GM20000 (cell line): ENCODE measurements at regions not wholly inside any gene's neighbourhood (a gene's known extent, or its start where the extent isn't known, plus 50 kb on each side); places are given as distances from the start of the nearest gene placed in this dataset.

Experiments used
- DNase-seq: peaks from one replicate; pipeline ENCODE4 v3.0.0; 2012; ENCODE audit warnings: low spot score
- TF ChIP-seq, protein P1 (sequence below): IDR thresholded peaks from 2 replicates; pipeline ENCODE4 v1.5.1; 2012; ENCODE audit warnings: mild to moderate bottlenecking, control low read depth; ENCODE audit errors: extremely low read depth, missing control alignments

DNA sequence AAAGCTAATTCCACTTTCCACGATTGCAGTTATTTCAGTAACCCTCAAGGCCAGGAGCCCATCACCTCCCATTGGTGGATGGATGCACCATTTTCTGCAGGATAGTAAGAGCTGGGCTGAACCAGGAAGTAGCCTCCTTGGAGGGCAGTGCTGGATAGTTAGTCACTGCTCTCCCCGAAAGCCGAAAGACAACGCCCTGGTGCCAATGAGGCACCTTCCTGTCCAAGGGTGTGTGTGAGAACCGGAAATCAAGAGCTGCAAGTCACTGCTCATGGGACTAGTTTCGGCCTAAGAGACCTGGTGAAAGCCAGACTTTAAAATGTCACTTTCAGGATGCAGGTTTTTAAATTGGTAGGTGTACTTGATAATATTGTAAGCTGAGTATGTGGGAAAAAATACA, 203.8 kb upstream of the HS3ST1 start:
- TF ChIP-seq, protein P1, sequence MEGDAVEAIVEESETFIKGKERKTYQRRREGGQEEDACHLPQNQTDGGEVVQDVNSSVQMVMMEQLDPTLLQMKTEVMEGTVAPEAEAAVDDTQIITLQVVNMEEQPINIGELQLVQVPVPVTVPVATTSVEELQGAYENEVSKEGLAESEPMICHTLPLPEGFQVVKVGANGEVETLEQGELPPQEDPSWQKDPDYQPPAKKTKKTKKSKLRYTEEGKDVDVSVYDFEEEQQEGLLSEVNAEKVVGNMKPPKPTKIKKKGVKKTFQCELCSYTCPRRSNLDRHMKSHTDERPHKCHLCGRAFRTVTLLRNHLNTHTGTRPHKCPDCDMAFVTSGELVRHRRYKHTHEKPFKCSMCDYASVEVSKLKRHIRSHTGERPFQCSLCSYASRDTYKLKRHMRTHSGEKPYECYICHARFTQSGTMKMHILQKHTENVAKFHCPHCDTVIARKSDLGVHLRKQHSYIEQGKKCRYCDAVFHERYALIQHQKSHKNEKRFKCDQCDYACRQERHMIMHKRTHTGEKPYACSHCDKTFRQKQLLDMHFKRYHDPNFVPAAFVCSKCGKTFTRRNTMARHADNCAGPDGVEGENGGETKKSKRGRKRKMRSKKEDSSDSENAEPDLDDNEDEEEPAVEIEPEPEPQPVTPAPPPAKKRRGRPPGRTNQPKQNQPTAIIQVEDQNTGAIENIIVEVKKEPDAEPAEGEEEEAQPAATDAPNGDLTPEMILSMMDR, result no peak
- no peak for DNase-seq

DNA sequence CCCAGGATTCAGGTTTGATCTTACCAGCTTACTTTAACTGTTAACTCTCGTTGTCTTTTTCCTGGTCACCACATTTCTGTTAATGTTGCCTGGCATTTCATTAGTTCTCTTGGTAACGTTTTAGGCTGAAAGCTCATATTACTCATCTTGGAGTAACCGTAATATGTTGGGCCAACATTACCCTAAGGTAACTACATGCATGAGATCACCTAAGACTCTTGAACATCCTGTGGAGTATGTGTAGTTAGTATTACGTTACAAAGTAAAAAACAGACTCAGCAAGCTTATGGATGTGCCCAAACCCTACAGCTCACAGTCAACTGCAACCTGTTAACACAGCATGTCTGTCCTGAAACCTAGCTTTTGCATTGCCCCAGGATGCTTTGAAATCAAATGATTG, 203.3 kb upstream of the HS3ST1 start:
- DNase-seq, result no peak
- TF ChIP-seq, protein P1, result no peak

DNA sequence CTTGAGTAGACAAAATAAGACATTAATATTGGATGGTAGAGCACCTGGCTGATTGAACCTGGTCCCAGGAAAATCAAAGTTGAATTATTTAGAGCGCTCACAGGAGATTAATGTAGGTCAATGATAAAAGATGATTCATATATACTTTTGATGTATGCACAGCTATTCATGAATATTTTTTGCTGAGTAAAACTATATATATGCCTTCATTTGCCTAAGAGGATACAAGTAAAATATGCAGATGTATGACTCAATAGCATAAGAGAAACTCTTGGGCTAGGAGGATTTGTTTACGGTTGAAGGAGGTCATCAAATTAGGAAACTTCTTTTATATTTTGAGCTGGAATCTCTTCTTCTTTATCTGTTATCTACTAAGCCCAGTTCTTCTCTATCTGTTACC, 202.7 kb upstream of the HS3ST1 start:
- TF ChIP-seq, protein P1, result no peak
- no peak for DNase-seq

DNA sequence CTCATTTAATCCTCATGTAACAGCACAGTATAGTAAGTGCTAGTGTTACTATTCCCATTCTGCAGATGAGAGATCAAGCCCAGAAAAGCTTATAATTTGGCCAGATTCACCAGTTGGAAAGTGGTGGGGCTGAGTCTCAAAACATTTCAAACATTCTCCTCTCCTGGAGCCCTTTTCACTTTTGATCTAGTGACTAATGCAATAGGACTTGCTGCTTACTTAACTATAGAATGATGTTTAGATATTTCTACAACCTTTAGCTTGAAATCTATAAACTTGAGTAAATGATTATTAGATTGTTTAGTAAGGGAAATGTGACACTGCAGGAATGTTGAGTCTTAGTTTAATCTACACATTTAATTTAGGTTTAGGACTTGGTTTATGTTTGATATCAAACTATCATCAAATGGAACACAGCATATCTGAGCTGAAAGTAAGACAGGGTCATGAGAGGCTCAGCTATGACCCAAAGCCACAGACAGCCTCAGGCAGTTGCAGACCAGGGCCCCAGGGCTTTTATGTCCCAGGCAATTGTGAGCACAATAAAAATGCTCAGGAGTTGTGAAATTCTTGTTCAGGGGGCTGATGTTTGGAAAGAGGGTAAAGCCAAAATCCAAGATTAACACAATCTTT, 199.5 kb upstream of the HS3ST1 start:
- no peak for DNase-seq

DNA sequence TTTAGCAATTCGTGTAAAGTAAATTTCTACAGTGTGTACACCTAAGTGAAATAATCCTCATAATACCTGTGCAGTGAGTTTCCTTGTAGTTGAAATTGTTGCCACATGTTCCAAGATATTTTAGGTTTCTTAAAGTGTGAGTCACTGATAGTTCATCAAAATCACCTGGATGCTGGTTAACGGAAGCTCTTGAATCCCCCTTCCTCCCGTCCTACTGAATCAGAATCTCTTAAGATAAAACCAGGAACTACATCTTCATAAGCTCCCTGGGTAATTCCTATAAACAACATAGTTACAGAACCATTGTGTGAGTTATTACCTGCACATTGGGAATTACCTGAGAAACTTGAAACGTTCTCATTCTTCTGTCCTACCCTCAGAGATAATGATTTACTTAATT, 197.4 kb upstream of the HS3ST1 start:
- DNase-seq, result no peak
- TF ChIP-seq, protein P1, result no peak

More for the DNA sequence above, 199.5 kb upstream of the HS3ST1 start:
- TF ChIP-seq, protein P1, result no peak

DNA sequence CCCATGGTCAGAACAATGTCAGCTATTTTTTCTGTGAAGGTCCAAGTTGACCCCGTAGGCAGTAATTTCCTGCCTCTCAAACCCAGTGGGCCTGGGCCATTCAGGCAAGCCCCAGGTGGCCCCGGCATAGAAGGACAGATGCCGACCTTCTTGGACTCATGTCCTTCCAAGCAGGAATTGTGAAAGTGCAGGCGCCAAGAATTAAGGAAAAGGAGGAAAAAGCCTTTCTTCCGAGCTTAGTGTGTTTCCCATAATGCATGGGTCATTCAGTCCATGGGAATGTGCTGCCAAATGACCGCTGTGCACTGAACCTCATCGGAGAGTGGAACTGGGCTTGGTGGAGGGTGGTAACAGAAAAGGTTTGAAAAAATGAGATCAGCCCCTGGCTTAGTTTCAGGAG, 196.5 kb upstream of the HS3ST1 start:
- TF ChIP-seq, protein P1, result no peak
- DNase-seq, result no peak

GRCh38 chr4:11624370-11624769, 195.7 kb upstream of the HS3ST1 start:
- DNase-seq, result no peak
- TF ChIP-seq, protein P1, result no peak
